SK-N-SH treated with all-trans-retinoic acid at 6 μM for 48 hours (cell line): ENCODE measurements at regions not wholly inside any gene's neighbourhood (a gene's known extent, or its start where the extent isn't known, plus 50 kb on each side); places are given as distances from the start of the nearest gene placed in this dataset.

Experiments
- ATAC-seq: fragments of 200-7000 bp; cut with Tn5 transposase; 3 replicates; pipeline ENCODE4 v1.9.1; 2020; ENCODE audit warnings: mild to moderate bottlenecking, moderate library complexity
- ARNTL ChIP-seq: fragments of 450-650 bp; formaldehyde crosslinking; IDR thresholded peaks from 2 replicates; pipeline ENCODE4 v1.5.0; 2020; ENCODE audit warnings: low read depth, mild to moderate bottlenecking, moderate library complexity, borderline replicate concordance
- BACH2 ChIP-seq: fragments of 250-450 bp; sonication (Bioruptor Pico); IDR thresholded peaks from 2 replicates; pipeline ENCODE4 v1.9.0; 2021; ENCODE audit warnings: mild to moderate bottlenecking, borderline replicate concordance
- CREB5 ChIP-seq: fragments of 250-450 bp; sonication (Bioruptor Pico); IDR thresholded peaks from 2 replicates; pipeline ENCODE4 v1.5.1; 2020; ENCODE audit warnings: low read depth, mild to moderate bottlenecking, moderate library complexity
- CSDC2 ChIP-seq: fragments of 250-450 bp; sonication (Bioruptor Pico); IDR thresholded peaks from 2 replicates; pipeline ENCODE4 v1.5.0; 2020; ENCODE audit warnings: mild to moderate bottlenecking, moderate library complexity
- ESRRG ChIP-seq: fragments of 250-450 bp; sonication (Bioruptor Pico); IDR thresholded peaks from 2 replicates; pipeline ENCODE4 v1.6.1; 2021; ENCODE audit warnings: mild to moderate bottlenecking
- GLIS3 ChIP-seq: fragments of 250-450 bp; sonication (Bioruptor Pico); IDR thresholded peaks from 2 replicates; pipeline ENCODE4 v1.5.0; 2020; ENCODE audit warnings: mild to moderate bottlenecking, moderate library complexity
- ISL1 ChIP-seq: fragments of 250-450 bp; sonication (Bioruptor Pico); IDR thresholded peaks from 2 replicates; pipeline ENCODE4 v2.1.2; 2022; ENCODE audit warnings: mild to moderate bottlenecking, moderate library complexity
- OSR1 ChIP-seq: fragments of 250-450 bp; sonication (Bioruptor Pico); IDR thresholded peaks from 2 replicates; pipeline ENCODE4 v1.8.0; 2022; ENCODE audit warnings: moderate library complexity, mild to moderate bottlenecking, inconsistent platforms
- POU6F1 ChIP-seq: fragments of 250-450 bp; sonication (Bioruptor Pico); IDR thresholded peaks from 2 replicates; pipeline ENCODE4 v1.8.0; 2021; ENCODE audit warnings: low read depth, mild to moderate bottlenecking, moderate library complexity, borderline replicate concordance
- PPARA ChIP-seq: fragments of 250-450 bp; sonication (Bioruptor Pico); IDR thresholded peaks from 2 replicates; pipeline ENCODE4 v1.5.0; 2020; ENCODE audit warnings: mild to moderate bottlenecking, borderline replicate concordance
- RARB ChIP-seq: fragments of 250-450 bp; sonication (Bioruptor Pico); IDR thresholded peaks from 2 replicates; pipeline ENCODE4 v1.8.0; 2021; ENCODE audit warnings: mild to moderate bottlenecking, moderate library complexity
- SNAI2 ChIP-seq: fragments of 250-450 bp; sonication (Bioruptor Pico); IDR thresholded peaks from 2 replicates; pipeline ENCODE4 v1.5.0; 2020; ENCODE audit warnings: mild to moderate bottlenecking, moderate library complexity
- TCF4 ChIP-seq: fragments of 250-450 bp; sonication (Bioruptor Pico); IDR thresholded peaks from 2 replicates; pipeline ENCODE4 v1.8.0; 2021; ENCODE audit warnings: mild to moderate bottlenecking, moderate library complexity, borderline replicate concordance
- TOX ChIP-seq: fragments of 250-450 bp; sonication (Bioruptor Pico); IDR thresholded peaks from 2 replicates; pipeline ENCODE4 v1.8.0; 2021; ENCODE audit warnings: mild to moderate bottlenecking, moderate library complexity, borderline replicate concordance
- TSHZ2 ChIP-seq: fragments of 250-450 bp; sonication (Bioruptor Pico); IDR thresholded peaks from 2 replicates; pipeline ENCODE4 v1.5.0; 2020; ENCODE audit warnings: mild to moderate bottlenecking, moderate library complexity
- ZC3H10 ChIP-seq: fragments of 250-450 bp; sonication (Bioruptor Pico); IDR thresholded peaks from 2 replicates; pipeline ENCODE4 v1.5.1; 2021; ENCODE audit warnings: mild to moderate bottlenecking, moderate library complexity
- ZFP3 ChIP-seq: fragments of 250-450 bp; sonication (Bioruptor Pico); IDR thresholded peaks from 2 replicates; pipeline ENCODE4 v1.5.0; 2020; ENCODE audit warnings: mild to moderate bottlenecking, moderate library complexity
- ZFP30 ChIP-seq: fragments of 450-650 bp; formaldehyde crosslinking; IDR thresholded peaks from 2 replicates; pipeline ENCODE4 v1.5.0; 2022; ENCODE audit warnings: mild to moderate bottlenecking, moderate library complexity
- ZNF70 ChIP-seq: fragments of 450-650 bp; formaldehyde crosslinking; IDR thresholded peaks from 2 replicates; pipeline ENCODE4 v1.5.0; 2020; ENCODE audit warnings: mild to moderate bottlenecking, moderate library complexity
- ZNF8 ChIP-seq: fragments of 450-650 bp; formaldehyde crosslinking; IDR thresholded peaks from 2 replicates; pipeline ENCODE4 v1.5.0; 2020; ENCODE audit warnings: mild to moderate bottlenecking, moderate library complexity

- ATAC-seq = no peak
- TF ChIP-seq ZFP30 (CRISPR knock-in tag) (no peak), TSHZ2 (no peak), ZNF8 (CRISPR knock-in tag) (no peak), PPARA (no peak), TCF4 (no peak), OSR1 (CRISPR knock-in tag) (no peak), ZC3H10 (CRISPR knock-in tag) (no peak), ISL1 (CRISPR knock-in tag) (no peak), CREB5 (no peak), ARNTL (CRISPR knock-in tag) (no peak)
Observed at GRCh38 chr2:217404236-217404760, 544.4 kb upstream of the TNP1 start.

GRCh38 chr2:217402761-217403383 is 543.0 kb upstream of the TNP1 start:
- no peak for ATAC-seq

GRCh38 chr2:217402144-217402543 is 542.3 kb upstream of the TNP1 start:
- ATAC-seq = no peak
- TF ChIP-seq ISL1 (CRISPR knock-in tag) (no peak), ESRRG (CRISPR knock-in tag) (no peak), ZC3H10 (CRISPR knock-in tag) (no peak), BACH2 (CRISPR knock-in tag) (no peak), TSHZ2 (no peak), OSR1 (CRISPR knock-in tag) (no peak), POU6F1 (CRISPR knock-in tag) (no peak), CSDC2 (CRISPR knock-in tag) (no peak), ZNF70 (CRISPR knock-in tag) (no peak), SNAI2 (no peak), ZFP3 (CRISPR knock-in tag) (no peak), ZFP30 (CRISPR knock-in tag) (no peak), ZNF8 (CRISPR knock-in tag) (no peak), CREB5 (no peak), TOX (no peak), GLIS3 (CRISPR knock-in tag) (no peak), PPARA (no peak)

More at GRCh38 chr2:217402761-217403383, 543.0 kb upstream of the TNP1 start:
- TF ChIP-seq ZNF70 (CRISPR knock-in tag) (no peak), TSHZ2 (no peak), CSDC2 (CRISPR knock-in tag) (no peak), RARB (CRISPR knock-in tag) (no peak), GLIS3 (CRISPR knock-in tag) (no peak), TOX (no peak)
